Skin epidermis (tissue), 12 donors: ENCODE measurements at regions not wholly inside any gene's neighbourhood (a gene's known extent, or its start where the extent isn't known, plus 50 kb on each side); places are given as distances from the start of the nearest gene placed in this dataset.
"Not testable (repeated sequence)": the region's sequence is repeated elsewhere in the genome, so short reads cannot be mapped to it uniquely, and the experiment has no call there.

Experiments
- H3K27ac ChIP-seq, 21 experiments: fragments of 200-600 bp; sonication (generic) in 11 of 21; one replicate each; pipeline ENCODE4 v1.5.0; 2020; ENCODE audit warnings: mild to moderate bottlenecking in 3 of 21, inconsistent platforms in 2 of 21, moderate library complexity in 2 of 21
- H3K4me3 ChIP-seq, 7 experiments: fragments of 200-600 bp; sonication (generic) in 2 of 7; one replicate each; pipeline ENCODE4 v1.5.0; 2020; ENCODE audit warnings: inconsistent platforms in 2 of 7, mild to moderate bottlenecking in 2 of 7, moderate library complexity in 1 of 7

GRCh38 chr5:2375291-2375690 is 376.2 kb downstream of the IRX2 start:
- H3K27ac ChIP-seq = no peak overlapping the region

DNA sequence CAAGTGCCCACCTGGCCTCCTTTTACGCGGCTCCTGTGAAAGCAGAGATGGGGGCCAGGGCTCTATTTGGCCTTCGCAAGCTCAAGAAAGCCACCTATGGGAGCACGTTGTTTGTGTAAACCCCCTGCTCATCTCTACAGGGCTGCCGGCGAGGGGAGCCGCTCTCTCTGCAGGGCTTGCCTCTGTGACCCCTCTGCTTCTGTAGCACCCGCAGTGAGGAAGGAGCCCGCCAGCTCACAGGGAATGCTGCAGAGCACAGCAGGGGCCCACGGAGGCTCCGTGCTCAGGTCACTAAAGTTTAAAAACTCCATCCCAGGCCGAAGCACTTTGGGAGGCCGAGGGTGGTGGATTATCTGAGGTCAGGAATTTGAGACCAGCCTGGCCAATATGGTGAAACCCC is 376.8 kb downstream of the IRX2 start:
- Histone ChIP-seq H3K4me3 (no peak overlapping the region), H3K27ac (no peak overlapping the region)

More at GRCh38 chr5:2375291-2375690, 376.2 kb downstream of the IRX2 start:
- H3K4me3 ChIP-seq = no peak overlapping the region

DNA sequence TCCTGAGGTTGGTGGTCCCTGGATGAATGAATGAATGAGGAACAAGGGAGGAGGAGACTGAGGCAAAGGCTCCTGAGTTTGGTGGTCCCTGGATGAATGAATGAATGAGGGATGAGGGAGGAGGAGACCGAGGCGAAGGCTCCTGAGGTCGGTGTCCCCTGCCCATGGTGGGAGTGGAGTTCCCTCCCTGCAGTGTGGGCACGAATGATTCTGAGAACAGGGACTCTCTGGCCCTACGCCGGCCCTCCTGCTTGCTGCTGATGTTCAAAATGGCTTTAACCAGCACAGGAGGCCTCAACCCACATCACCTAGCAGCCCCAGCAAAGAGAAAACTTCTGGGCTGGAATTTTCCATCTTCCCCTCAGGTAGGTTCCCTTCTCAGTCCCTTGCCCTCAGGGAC is 377.8 kb downstream of the IRX2 start:
- H3K4me3 ChIP-seq = no peak overlapping the region

DNA sequence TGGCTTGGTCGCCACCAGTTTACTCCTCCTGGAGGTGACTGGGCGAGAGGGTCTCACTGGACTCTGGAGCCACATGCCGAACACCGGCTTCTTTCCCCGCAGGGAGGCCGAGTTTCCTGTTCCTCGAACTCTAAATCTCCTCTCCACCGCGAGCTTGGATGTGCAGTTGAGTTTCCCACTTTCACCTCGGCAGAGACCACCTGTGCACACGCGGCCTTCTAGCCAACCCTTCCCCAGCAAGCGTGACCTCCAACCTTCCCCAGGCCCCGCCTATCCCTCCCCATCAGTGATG is 380.1 kb downstream of the IRX2 start:
- H3K4me3 ChIP-seq = no peak overlapping the region

More for the DNA sequence above, 377.8 kb downstream of the IRX2 start:
- H3K27ac ChIP-seq = no peak overlapping the region

GRCh38 chr5:2370626-2371418 is 380.7 kb downstream of the IRX2 start:
- Histone ChIP-seq H3K27ac (no peak overlapping the region), H3K4me3 (no peak overlapping the region)

More for the DNA sequence above, 380.1 kb downstream of the IRX2 start:
- no peak overlapping the region for H3K27ac ChIP-seq

DNA sequence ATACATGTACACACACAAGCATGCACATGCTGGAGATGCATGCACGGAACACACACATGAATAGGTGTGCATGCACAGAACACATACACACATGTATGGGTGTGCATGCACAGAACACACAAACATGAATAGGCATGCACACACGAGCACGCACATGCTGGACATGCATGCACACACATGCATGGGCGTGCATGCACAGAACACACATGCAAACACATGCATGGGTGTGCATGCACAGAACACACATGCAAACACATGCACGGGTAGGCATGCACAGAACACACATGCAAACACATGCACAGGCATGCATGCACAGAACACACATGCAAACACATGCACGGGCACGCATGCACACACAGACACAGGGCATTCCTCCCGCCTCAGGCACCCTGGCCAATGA is 382.3 kb downstream of the IRX2 start:
- no peak overlapping the region for H3K27ac ChIP-seq
- H3K4me3 ChIP-seq = no peak overlapping the region

- Histone ChIP-seq H3K4me3 (no peak overlapping the region), H3K27ac (no peak overlapping the region)
Observed at GRCh38 chr5:2366816-2367215, 384.7 kb downstream of the IRX2 start.

DNA sequence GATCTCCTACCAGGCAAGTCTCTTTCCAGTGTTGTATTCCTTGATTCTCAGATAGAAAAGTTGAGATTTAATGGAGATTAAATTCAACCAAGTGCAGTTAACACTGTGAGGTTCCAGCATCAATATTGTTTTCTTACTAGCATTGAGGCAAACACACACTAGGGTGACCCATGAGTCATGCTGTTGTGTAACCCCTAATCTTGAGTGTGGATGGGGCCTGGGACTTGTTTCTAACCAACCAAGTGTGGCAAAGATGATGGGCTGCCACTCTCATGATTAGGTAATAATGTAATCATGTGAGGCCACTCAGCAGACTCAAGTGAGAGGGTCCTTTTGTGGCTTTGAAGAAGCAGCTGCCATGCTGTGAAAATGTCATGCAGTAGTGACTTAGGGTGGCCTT is 394.2 kb downstream of the IRX2 start:
- H3K4me3 ChIP-seq = no peak overlapping the region
- H3K27ac ChIP-seq = no peak overlapping the region

DNA sequence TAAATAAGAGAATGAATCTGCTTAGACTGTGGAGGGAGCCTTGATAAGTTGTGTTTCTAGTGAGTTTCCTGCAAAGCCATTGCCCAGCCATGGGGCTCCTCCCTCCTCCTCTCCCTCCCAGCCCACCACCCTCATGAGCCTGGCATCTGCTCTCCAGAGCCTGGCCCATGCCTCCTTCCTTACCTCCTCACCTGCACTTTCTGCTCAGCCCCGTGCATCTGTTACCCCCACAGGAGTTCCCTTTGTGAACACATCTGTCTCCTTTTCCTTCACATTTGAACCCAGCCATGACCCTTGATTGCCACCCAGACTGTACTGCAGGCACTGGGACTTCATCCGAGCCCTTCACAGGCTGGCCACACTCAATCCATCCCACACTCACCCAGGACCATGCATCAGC is 395.6 kb downstream of the IRX2 start:
- no peak overlapping the region for H3K4me3 ChIP-seq

GRCh38 chr5:2353871-2354440 is 397.5 kb downstream of the IRX2 start:
- Histone ChIP-seq H3K4me3 (no peak overlapping the region), H3K27ac (no peak overlapping the region)

More for the DNA sequence above, 395.6 kb downstream of the IRX2 start:
- H3K27ac ChIP-seq = no peak overlapping the region

GRCh38 chr5:2353211-2353610 is 398.3 kb downstream of the IRX2 start:
- H3K27ac ChIP-seq = no peak overlapping the region
- no peak overlapping the region for H3K4me3 ChIP-seq

GRCh38 chr5:2352101-2352861 is 399.2 kb downstream of the IRX2 start:
- H3K27ac ChIP-seq = no peak overlapping the region
- H3K4me3 ChIP-seq = no peak overlapping the region

DNA sequence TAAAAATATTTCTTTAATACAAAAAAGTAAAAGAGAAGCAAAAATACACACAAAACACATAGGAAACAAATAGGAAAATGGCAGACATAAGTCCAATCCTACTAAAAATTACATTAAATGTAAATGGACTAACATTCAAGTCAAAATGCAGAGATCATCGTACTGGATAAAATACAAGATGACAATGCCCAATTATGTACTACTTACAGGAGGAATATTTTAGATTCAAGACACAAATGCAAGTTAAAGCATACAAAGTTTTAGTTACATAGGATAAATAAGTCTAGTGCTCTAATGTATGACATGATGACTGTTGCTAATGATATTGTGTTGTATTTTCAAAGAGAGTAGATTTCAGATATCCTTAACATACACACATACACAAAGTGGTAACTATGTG is 401.7 kb downstream of the IRX2 start:
- not testable (repeated sequence) for H3K4me3 ChIP-seq

DNA sequence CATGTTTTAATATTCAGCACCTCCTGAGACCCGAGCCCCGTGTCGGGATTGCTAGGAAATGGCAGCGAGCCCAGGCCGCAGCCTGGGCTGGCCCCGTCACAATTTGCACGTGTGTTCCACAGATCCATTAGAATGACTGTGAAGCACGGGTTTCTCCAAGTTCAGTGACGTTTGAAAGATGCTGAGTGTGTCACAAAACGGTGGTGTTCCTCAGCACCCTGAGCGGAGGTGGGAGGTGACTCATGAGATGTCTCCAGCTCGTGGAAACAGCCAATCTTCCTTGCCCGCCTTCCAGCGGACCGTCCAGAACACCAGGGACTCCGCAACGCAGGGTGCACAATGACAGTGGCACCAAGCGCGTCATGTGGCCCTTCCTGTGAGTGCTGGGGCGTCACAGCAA is 412.8 kb downstream of the IRX2 start:
- Histone ChIP-seq H3K27ac (no peak overlapping the region), H3K4me3 (no peak overlapping the region)

More for the DNA sequence above, 401.7 kb downstream of the IRX2 start:
- H3K27ac ChIP-seq = not testable (repeated sequence)

DNA sequence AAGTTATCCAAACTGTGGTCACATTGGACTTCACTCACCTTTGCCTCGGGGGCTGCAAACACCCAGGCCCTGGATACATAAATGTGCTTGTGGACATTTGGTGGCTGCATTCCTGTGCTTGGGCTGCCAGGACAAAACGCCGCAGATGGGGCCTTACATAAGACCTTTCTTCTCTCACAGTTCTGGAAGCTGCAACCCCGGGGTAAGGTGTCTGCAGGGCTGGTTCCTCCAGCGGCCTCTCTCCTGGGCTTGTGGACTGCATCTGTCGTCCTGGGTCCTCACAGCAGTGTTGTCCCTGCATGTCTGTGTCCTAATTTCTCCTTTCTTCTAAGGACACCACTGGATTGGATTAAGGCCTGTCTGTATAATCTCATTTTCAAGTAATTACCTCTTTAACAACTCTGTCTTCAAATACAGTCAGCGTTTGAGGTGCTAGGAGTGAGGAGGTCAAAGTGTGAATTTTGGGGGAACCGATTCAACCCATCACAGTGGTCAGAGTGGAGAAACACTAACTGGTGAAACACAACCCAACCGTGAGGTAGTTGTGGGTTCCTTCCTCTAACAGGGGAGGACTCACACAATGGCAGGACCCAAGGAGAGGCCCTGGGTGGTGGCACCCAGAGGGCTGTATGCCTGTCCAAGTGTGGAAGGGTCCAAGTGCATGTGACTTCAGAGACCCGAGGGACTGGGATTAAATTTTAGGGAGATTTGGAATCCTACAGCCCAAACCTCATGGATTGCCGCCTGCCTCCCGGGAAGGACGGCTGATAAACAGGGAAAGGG is 415.6 kb downstream of the IRX2 start:
- H3K4me3 ChIP-seq = no peak overlapping the region

DNA sequence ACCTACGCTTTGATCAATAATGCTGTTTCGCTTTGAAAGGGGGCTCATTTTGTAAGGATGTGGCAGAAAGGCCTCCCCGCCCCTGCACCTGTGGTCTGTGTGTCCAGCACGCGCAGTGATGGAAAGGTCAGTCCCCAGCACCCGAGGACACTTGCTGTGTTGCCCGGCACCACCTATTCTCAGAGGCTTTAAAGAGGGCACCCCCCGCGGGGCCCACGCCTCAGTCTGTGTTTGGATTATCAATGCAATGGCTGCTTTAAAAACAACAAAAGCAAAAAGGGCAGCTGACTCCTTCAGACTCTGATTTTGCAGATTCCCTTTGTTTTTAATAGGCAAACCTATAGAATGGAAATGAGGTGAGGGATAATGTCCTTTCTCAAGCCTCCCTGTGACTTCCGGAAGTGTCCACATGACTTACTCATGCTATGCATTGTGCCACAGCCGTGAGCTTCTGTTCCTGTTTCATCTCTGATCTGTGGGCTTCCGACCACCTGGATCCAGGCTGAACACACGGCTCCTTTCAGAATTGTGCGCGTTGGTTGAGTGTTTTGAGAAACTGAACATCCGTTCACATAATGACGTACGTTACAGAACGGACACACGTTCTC is 416.2 kb downstream of the IRX2 start:
- H3K4me3 ChIP-seq = no peak overlapping the region
- H3K27ac ChIP-seq = no peak overlapping the region

More for the DNA sequence above, 415.6 kb downstream of the IRX2 start:
- no peak overlapping the region for H3K27ac ChIP-seq

DNA sequence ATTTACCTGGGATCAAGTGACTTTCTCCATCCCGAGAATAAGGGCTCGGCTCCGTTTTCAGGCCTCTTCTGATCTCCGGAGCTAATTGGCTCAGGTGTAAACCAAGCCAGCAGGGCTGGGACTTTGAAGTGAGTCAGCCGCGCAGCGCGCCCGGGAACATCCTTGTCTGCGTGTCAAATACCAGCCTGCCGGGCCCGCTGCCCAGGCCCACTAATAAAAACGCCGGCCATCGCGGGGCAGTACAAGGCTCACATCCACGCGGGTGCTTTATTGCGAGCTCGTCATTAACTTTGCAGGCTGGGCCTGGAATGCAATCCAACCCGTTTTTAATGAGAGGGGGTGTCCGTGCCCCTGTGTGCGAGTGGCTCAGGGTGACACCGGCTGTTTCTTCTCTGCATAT is 416.8 kb downstream of the IRX2 start:
- Histone ChIP-seq H3K4me3 (no peak overlapping the region), H3K27ac (no peak overlapping the region)

GRCh38 chr5:2333291-2333690 is 418.2 kb downstream of the IRX2 start:
- Histone ChIP-seq H3K27ac (no peak overlapping the region), H3K4me3 (no peak overlapping the region)

DNA sequence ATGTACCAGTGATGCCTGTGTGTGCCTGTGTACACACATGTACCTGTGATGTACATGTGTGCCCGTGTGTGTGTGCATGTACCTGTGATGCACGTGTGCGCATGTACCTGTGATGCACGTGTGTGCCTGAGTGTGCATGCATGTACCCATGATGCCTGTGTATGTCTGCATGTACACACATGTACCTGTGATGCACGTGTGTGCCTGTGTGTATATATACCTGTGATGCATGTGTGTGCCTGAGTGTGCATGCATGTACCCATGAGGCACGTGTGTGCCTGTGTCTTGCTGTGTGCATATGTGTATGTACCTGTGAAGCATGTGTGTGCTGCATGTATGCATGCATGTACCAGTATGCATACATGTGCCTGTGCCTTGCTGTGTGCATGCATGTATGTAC is 419.0 kb downstream of the IRX2 start:
- Histone ChIP-seq H3K4me3 (no peak overlapping the region), H3K27ac (no peak overlapping the region)
